GM23338 (cell line): ENCODE measurements at regions not wholly inside any gene's neighbourhood (a gene's known extent, or its start where the extent isn't known, plus 50 kb on each side); places are given as distances from the start of the nearest gene placed in this dataset.

Experiments used
- ATAC-seq: fragments of 200-7000 bp; cut with Tn5 transposase; 3 replicates; pipeline ENCODE4 v1.9.1; 2020
- DNase-seq: peaks from one replicate; pipeline ENCODE4 v3.0.0-alpha.2; 2015; ENCODE audit warnings: low spot score
- H2AFZ ChIP-seq: fragments of 200-600 bp; sonication (generic); 2 replicates; pipeline ENCODE4 v1.8.0; 2016; ENCODE audit warnings: antibody characterized with exemption, mild to moderate bottlenecking, moderate library complexity
- H3F3A ChIP-seq: fragments of 200-600 bp; sonication (generic); replicated peaks from 2 replicates; pipeline ENCODE4 v1.8.0; 2017; ENCODE audit warnings: antibody characterized with exemption, mixed run types, low read depth
- H3K27ac ChIP-seq: fragments of 200-600 bp; sonication (generic); 2 replicates; pipeline ENCODE4 v1.6.1; 2016; ENCODE audit warnings: low read depth
- H3K27me3 ChIP-seq: fragments of 200-600 bp; sonication (generic); 2 replicates; pipeline ENCODE4 v1.8.0; 2016; ENCODE audit warnings: mild to moderate bottlenecking, mixed run types, moderate library complexity; ENCODE audit not compliant: insufficient read depth
- H3K36me3 ChIP-seq: fragments of 200-600 bp; sonication (generic); 2 replicates; pipeline ENCODE4 v1.8.0; 2016; ENCODE audit warnings: mild to moderate bottlenecking; ENCODE audit not compliant: insufficient read depth
- H3K4me1 ChIP-seq: fragments of 200-600 bp; sonication (generic); 2 replicates; pipeline ENCODE4 v1.8.0; 2016; ENCODE audit warnings: mild to moderate bottlenecking, moderate library complexity; ENCODE audit not compliant: insufficient read depth
- H3K4me2 ChIP-seq: fragments of 200-600 bp; sonication (generic); 2 replicates; pipeline ENCODE4 v1.7.1; 2017; ENCODE audit warnings: mixed run types
- H3K4me3 ChIP-seq: fragments of 200-600 bp; sonication (generic); 2 replicates; pipeline ENCODE4 v1.6.1; 2016; ENCODE audit warnings: mixed run types
- H3K79me2 ChIP-seq: fragments of 200-600 bp; sonication (generic); replicated peaks from 2 replicates; pipeline ENCODE4 v1.8.0; 2017; ENCODE audit warnings: mild to moderate bottlenecking; ENCODE audit not compliant: insufficient read depth
- H3K9me2 ChIP-seq: fragments of 200-600 bp; sonication (generic); 2 replicates; pipeline ENCODE4 v1.8.0; 2017; ENCODE audit not compliant: insufficient read depth
- H4K20me1 ChIP-seq: fragments of 200-600 bp; sonication (generic); replicated peaks from 2 replicates; pipeline ENCODE4 v1.8.0; 2017; ENCODE audit warnings: mild to moderate bottlenecking; ENCODE audit not compliant: insufficient read depth
- H3K27ac Mint-ChIP-seq: 2 replicates; pipeline ENCODE4 v1.8.0; 2020; ENCODE audit warnings: inconsistent platforms, mild to moderate bottlenecking, moderate library complexity, mixed read lengths
- H3K27me3 Mint-ChIP-seq: 3 replicates; pipeline ENCODE4 v1.8.0; 2022; ENCODE audit warnings: low read depth, mild to moderate bottlenecking, moderate library complexity, mixed read lengths, inconsistent platforms; ENCODE audit not compliant: insufficient read depth, poor library complexity
- H3K36me3 Mint-ChIP-seq: 3 replicates; pipeline ENCODE4 v1.8.0; 2021; ENCODE audit warnings: low read depth, mild to moderate bottlenecking, inconsistent platforms, moderate library complexity, mixed read lengths
- H3K4me1 Mint-ChIP-seq: 3 replicates; pipeline ENCODE4 v1.8.0; 2020; ENCODE audit warnings: mild to moderate bottlenecking, inconsistent platforms, mixed read lengths
- H3K4me3 Mint-ChIP-seq: 3 replicates; pipeline ENCODE4 v1.8.0; 2021; ENCODE audit warnings: moderate library complexity, mild to moderate bottlenecking, inconsistent platforms, mixed read lengths
- H3K9me3 Mint-ChIP-seq: 3 replicates; pipeline ENCODE4 v1.8.0; 2020; ENCODE audit warnings: moderate library complexity, mild to moderate bottlenecking, inconsistent platforms, mixed read lengths
- CREB1 ChIP-seq: fragments of 250-450 bp; sonication (Bioruptor Pico); IDR thresholded peaks from 2 replicates; pipeline ENCODE4 v1.5.0; 2020; ENCODE audit warnings: low read depth, mild to moderate bottlenecking, moderate library complexity
- CTCF ChIP-seq, 2 experiments: fragments of 200-600 bp in 1 of 2; sonication (generic) in 1 of 2; conservative IDR thresholded peaks; 2 replicates each; pipeline versions ENCODE4 v1.5.1 to v1.6.1; 2016 to 2017; ENCODE audit warnings: antibody characterized with exemption in 2 of 2, low read depth in 2 of 2, mild to moderate bottlenecking in 2 of 2, moderate library complexity in 1 of 2
- EZH2 ChIP-seq: fragments of 200-600 bp; sonication (generic); IDR thresholded peaks from one replicate; pipeline ENCODE4 v1.8.0; 2017; ENCODE audit warnings: antibody characterized with exemption, mild to moderate bottlenecking, low read depth; ENCODE audit not compliant: unreplicated experiment
- EZH2phosphoT487 ChIP-seq: fragments of 200-600 bp; sonication (generic); IDR thresholded peaks from one replicate; pipeline ENCODE4 v1.8.1; 2018; ENCODE audit warnings: antibody characterized with exemption; ENCODE audit not compliant: unreplicated experiment
- JUNB ChIP-seq: IDR thresholded peaks from one replicate; pipeline ENCODE4 v1.6.1; 2016; ENCODE audit warnings: antibody characterized with exemption; ENCODE audit not compliant: unreplicated experiment
- POLR2AphosphoS5 ChIP-seq: IDR thresholded peaks from 2 replicates; pipeline ENCODE4 v1.6.1; 2016; ENCODE audit warnings: antibody characterized with exemption, low read depth
- REST ChIP-seq: IDR thresholded peaks from one replicate; pipeline ENCODE4 v1.6.1; 2018; ENCODE audit warnings: antibody characterized with exemption; ENCODE audit not compliant: unreplicated experiment
- STAT1 ChIP-seq: IDR thresholded peaks from one replicate; pipeline ENCODE4 v1.6.1; 2016; ENCODE audit warnings: antibody characterized with exemption; ENCODE audit not compliant: unreplicated experiment
- ZNF114 ChIP-seq: fragments of 250-450 bp; sonication (Bioruptor Pico); IDR thresholded peaks from 2 replicates; pipeline ENCODE4 v1.5.0; 2020; ENCODE audit warnings: mild to moderate bottlenecking, moderate library complexity
- ZNF331 ChIP-seq: fragments of 250-450 bp; sonication (Bioruptor Pico); IDR thresholded peaks from 2 replicates; pipeline ENCODE4 v1.5.0; 2020; ENCODE audit warnings: low read depth, mild to moderate bottlenecking, moderate library complexity
- TF ChIP-seq, protein P1 (sequence below): IDR thresholded peaks from 2 replicates; pipeline ENCODE4 v1.6.1; 2016; ENCODE audit warnings: antibody characterized with exemption

DNA sequence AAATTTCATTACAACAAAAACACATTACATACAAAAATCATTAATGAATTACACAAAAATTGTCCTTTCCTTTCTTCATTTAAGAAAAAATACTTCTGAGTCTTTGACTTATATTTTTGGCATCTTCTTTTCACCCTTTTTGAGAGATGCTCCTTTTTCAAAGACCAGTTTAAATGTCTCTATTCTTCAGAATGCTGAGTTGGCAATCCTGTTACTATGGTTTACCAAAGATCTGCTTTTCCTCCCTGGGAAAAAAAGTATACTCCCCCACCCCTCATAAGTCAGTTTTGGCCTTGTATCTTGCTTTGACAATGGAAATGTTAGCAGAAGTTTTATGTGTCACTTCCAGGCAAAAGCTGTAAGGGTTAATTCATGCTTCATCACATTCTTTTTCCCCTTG is 198.4 kb upstream of the GRM3 start (continued):
- no peak for TF ChIP-seq REST
- no peak for TF ChIP-seq STAT1
- TF ChIP-seq, protein P1, sequence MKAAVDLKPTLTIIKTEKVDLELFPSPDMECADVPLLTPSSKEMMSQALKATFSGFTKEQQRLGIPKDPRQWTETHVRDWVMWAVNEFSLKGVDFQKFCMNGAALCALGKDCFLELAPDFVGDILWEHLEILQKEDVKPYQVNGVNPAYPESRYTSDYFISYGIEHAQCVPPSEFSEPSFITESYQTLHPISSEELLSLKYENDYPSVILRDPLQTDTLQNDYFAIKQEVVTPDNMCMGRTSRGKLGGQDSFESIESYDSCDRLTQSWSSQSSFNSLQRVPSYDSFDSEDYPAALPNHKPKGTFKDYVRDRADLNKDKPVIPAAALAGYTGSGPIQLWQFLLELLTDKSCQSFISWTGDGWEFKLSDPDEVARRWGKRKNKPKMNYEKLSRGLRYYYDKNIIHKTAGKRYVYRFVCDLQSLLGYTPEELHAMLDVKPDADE = no peak
- TF ChIP-seq ZNF114 = no peak
- no peak for TF ChIP-seq EZH2phosphoT487
- no peak for TF ChIP-seq JUNB
- TF ChIP-seq ZNF331 = no peak
- TF ChIP-seq CREB1 = no peak
- TF ChIP-seq CTCF (conservative IDR thresholded peaks at IDR 0.05; ENCODE audit: low read depth in 2 of 2) = no peak
- TF ChIP-seq POLR2AphosphoS5 = no peak

GRCh38 chr7:86444245-86444644 is 199.5 kb upstream of the GRM3 start:
- no peak overlapping the region for H3K4me2 ChIP-seq
- no peak overlapping the region for H2AFZ ChIP-seq
- no peak overlapping the region for H3K4me3 ChIP-seq
- DNase-seq = no peak
- ATAC-seq = no peak
- H3K4me3 Mint-ChIP-seq = no peak overlapping the region
- H3K79me2 ChIP-seq = no peaks in the 10 kb centered on the region
- no peak overlapping the region for H3K27ac ChIP-seq
- H3F3A ChIP-seq = no peaks in the 10 kb centered on the region
- H3K4me1 Mint-ChIP-seq = no peaks in the 10 kb centered on the region
- peaks cover 4% of the 10 kb centered on the region; the same call in 1 of the 2 replicates for H3K9me2 ChIP-seq
- no peaks in the 10 kb centered on the region for H3K36me3 Mint-ChIP-seq
- no peaks in the 10 kb centered on the region for H3K27me3 ChIP-seq
- no peaks in the 10 kb centered on the region for H4K20me1 ChIP-seq
- H3K9me3 Mint-ChIP-seq = no peaks in the 10 kb centered on the region
- H3K4me1 ChIP-seq = no peaks in the 10 kb centered on the region
- no peaks in the 10 kb centered on the region for H3K36me3 ChIP-seq
- H3K27ac Mint-ChIP-seq = no peak overlapping the region
- H3K27me3 Mint-ChIP-seq = no peaks in the 10 kb centered on the region
- TF ChIP-seq STAT1 (no peak), EZH2 (no peak), REST (no peak), CREB1 (no peak)
